ENCODE measurements at regions not wholly inside any gene's neighbourhood (a gene's known extent, or its start where the extent isn't known, plus 50 kb on each side); places are given as distances from the start of the nearest gene placed in this dataset.

- no peak for DNase-seq
These were observed 301.8 kb upstream of the PDZRN3 start for GRCh38 chr3:73926360-73927202.

- no peak for DNase-seq
These were observed 300.3 kb upstream of the PDZRN3 start for GRCh38 chr3:73925011-73925410.

GRCh38 chr3:73924048-73924447 lies 299.3 kb upstream of the PDZRN3 start:
- no peak for DNase-seq

- DNase-seq: no peak
These were observed 292.9 kb upstream of the PDZRN3 start for GRCh38 chr3:73917643-73918042.

- DNase-seq: no peak
These were observed 291.1 kb upstream of the PDZRN3 start for GRCh38 chr3:73915886-73916285.

- DNase-seq: no peak
These were observed 283.5 kb upstream of the PDZRN3 start for GRCh38 chr3:73908218-73908617.

- no peak for DNase-seq
These were observed 276.9 kb upstream of the PDZRN3 start for GRCh38 chr3:73901686-73902085.

GRCh38 chr3:73894474-73895213 lies 269.9 kb upstream of the PDZRN3 start:
- DNase-seq: no peak

GRCh38 chr3:73893089-73893488 lies 268.3 kb upstream of the PDZRN3 start:
- no peak for DNase-seq

- DNase-seq: no peak
These were observed 261.1 kb upstream of the PDZRN3 start for GRCh38 chr3:73885862-73886261.

GRCh38 chr3:73884361-73884760 lies 259.6 kb upstream of the PDZRN3 start:
- DNase-seq: no peak

GRCh38 chr3:73883497-73883896 lies 258.8 kb upstream of the PDZRN3 start:
- no peak for DNase-seq

- no peak for DNase-seq
These were observed 250.0 kb upstream of the PDZRN3 start for GRCh38 chr3:73874606-73875369.

- no peak for DNase-seq
These were observed 249.4 kb upstream of the PDZRN3 start for GRCh38 chr3:73874161-73874560.

GRCh38 chr3:73868688-73869315 lies 244.1 kb upstream of the PDZRN3 start:
- DNase-seq: no peak

- DNase-seq: no peak
These were observed 242.8 kb upstream of the PDZRN3 start for GRCh38 chr3:73867524-73867923.

- no peak for DNase-seq
These were observed 242.1 kb upstream of the PDZRN3 start for GRCh38 chr3:73866846-73867245.

GRCh38 chr3:73863546-73864079 lies 238.9 kb upstream of the PDZRN3 start:
- DNase-seq: no peak

- DNase-seq: no peak
These were observed 231.1 kb upstream of the PDZRN3 start for GRCh38 chr3:73855813-73856212.

GRCh38 chr3:73848173-73848906 lies 223.6 kb upstream of the PDZRN3 start:
- no peak for DNase-seq

- no peak for DNase-seq
These were observed 222.2 kb upstream of the PDZRN3 start for GRCh38 chr3:73846951-73847350.

GRCh38 chr3:73839032-73839431 lies 214.3 kb upstream of the PDZRN3 start:
- DNase-seq: no peak
